Gastrocnemius medialis (tissue), 4 donors: ENCODE measurements at regions not wholly inside any gene's neighbourhood (a gene's known extent, or its start where the extent isn't known, plus 50 kb on each side); places are given as distances from the start of the nearest gene placed in this dataset.

Experiments
- ATAC-seq, 2 donors: fragments of 150-250 bp; one replicate each; pipeline ENCODE4 v1.9.1; 2016
- DNase-seq, 2 donors: peaks; one replicate each; pipeline ENCODE4 v3.0.0-alpha.2; 2019
- H3K27ac ChIP-seq, 4 donors: fragments of 200-600 bp; sonication (generic); 1 replicate in 1 of 4; 2 replicates in 3 of 4; pipeline ENCODE4 v1.5.1; 2016 to 2018; ENCODE audit warnings: mild to moderate bottlenecking in 2 of 4, moderate library complexity in 1 of 4
- H3K27me3 ChIP-seq, 3 donors: fragments of 200-600 bp; sonication (generic) in 2 of 3; 1 replicate in 1 of 3; 2 replicates in 2 of 3; pipeline versions ENCODE4 v1.5.1 to v1.6.0; 2016 to 2019; ENCODE audit warnings: mild to moderate bottlenecking in 1 of 3, moderate library complexity in 1 of 3
- H3K36me3 ChIP-seq, 2 donors: fragments of 200-600 bp; sonication (generic) in 1 of 2; one replicate each; pipeline ENCODE4 v1.5.1; 2017 to 2018
- H3K4me1 ChIP-seq, 2 donors: fragments of 200-600 bp; sonication (generic) in 1 of 2; one replicate each; pipeline ENCODE4 v1.5.1; 2016 to 2017; ENCODE audit warnings: mild to moderate bottlenecking in 2 of 2
- H3K4me3 ChIP-seq, 4 donors: fragments of 200-600 bp; sonication (generic) in 3 of 4; 1 replicate in 1 of 4; 2 replicates in 3 of 4; pipeline ENCODE4 v1.5.1; 2016 to 2019; ENCODE audit warnings: mild to moderate bottlenecking in 2 of 4
- H3K9me3 ChIP-seq, 3 donors: fragments of 200-600 bp; sonication (generic) in 2 of 3; 1 replicate in 1 of 3; 2 replicates in 2 of 3; pipeline ENCODE4 v1.5.1; 2016 to 2019
- POLR2A ChIP-seq, 2 donors: fragments of 450-650 bp; IDR thresholded peaks; one replicate each; pipeline ENCODE4 v1.6.1; 2017; ENCODE audit warnings: antibody characterized with exemption in 2 of 2, mild to moderate bottlenecking in 2 of 2, moderate library complexity in 2 of 2
- in situ Hi-C, 4 donors: fragments of 200-750 bp; cut with MboI; loops; one replicate each; pipeline versions ENCODE4 v1.15.0 to v1.8.0; 2017; ENCODE audit warnings: low sequenced_read_pairs in 4 of 4
- intact Hi-C: fragments of 100-400 bp; cut with DNase I; formaldehyde crosslinking; loops from one replicate; pipeline ENCODE4 v1.15.1; 2023; ENCODE audit warnings: low total_unique reads
- TF ChIP-seq, protein P1 (sequence below), 5 experiments: fragments of 450-650 bp in 3 of 5; fragments of 200-600 bp in 2 of 5; sonication (generic) in 2 of 5; IDR thresholded peaks in 4 of 5; conservative IDR thresholded peaks in 1 of 5; 1 replicate in 4 of 5; 2 replicates in 1 of 5; pipeline ENCODE4 v1.5.1; 2016 to 2019; ENCODE audit warnings: antibody characterized with exemption in 5 of 5, mild to moderate bottlenecking in 3 of 5, moderate library complexity in 3 of 5

- in situ Hi-C loops = no loop called here
- TF ChIP-seq, protein P1, sequence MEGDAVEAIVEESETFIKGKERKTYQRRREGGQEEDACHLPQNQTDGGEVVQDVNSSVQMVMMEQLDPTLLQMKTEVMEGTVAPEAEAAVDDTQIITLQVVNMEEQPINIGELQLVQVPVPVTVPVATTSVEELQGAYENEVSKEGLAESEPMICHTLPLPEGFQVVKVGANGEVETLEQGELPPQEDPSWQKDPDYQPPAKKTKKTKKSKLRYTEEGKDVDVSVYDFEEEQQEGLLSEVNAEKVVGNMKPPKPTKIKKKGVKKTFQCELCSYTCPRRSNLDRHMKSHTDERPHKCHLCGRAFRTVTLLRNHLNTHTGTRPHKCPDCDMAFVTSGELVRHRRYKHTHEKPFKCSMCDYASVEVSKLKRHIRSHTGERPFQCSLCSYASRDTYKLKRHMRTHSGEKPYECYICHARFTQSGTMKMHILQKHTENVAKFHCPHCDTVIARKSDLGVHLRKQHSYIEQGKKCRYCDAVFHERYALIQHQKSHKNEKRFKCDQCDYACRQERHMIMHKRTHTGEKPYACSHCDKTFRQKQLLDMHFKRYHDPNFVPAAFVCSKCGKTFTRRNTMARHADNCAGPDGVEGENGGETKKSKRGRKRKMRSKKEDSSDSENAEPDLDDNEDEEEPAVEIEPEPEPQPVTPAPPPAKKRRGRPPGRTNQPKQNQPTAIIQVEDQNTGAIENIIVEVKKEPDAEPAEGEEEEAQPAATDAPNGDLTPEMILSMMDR (IDR thresholded peaks at IDR 0.05 in 4 of 5, conservative IDR thresholded peaks at IDR 0.05 in 1 of 5) = no peak
- no peak for TF ChIP-seq POLR2A (IDR thresholded peaks at IDR 0.05)
- intact Hi-C loops = no loop called here
- Histone ChIP-seq H3K9me3 (no peaks in the 10 kb centered on the region), H3K27ac (no peak overlapping the region), H3K4me1 (no peaks in the 10 kb centered on the region), H3K36me3 (no peaks in the 10 kb centered on the region), H3K4me3 (no peak overlapping the region), H3K27me3 (no peaks in the 10 kb centered on the region)
- DNase-seq = no peak
- ATAC-seq = no peak
Measured at GRCh38 chr3:89845053-89845452, 737.6 kb downstream of the EPHA3 start.

GRCh38 chr3:89847955-89848354, 740.5 kb downstream of the EPHA3 start:
- Histone ChIP-seq H3K9me3 (no peaks in the 10 kb centered on the region), H3K36me3 (no peaks in the 10 kb centered on the region), H3K27me3 (no peaks in the 10 kb centered on the region), H3K4me3 (no peak overlapping the region), H3K27ac (no peak overlapping the region), H3K4me1 (no peaks in the 10 kb centered on the region)
- ATAC-seq (no peak), DNase-seq (no peak)
- intact Hi-C loops (no loop called here), in situ Hi-C loops (no loop called here)
- no peak for TF ChIP-seq POLR2A (IDR thresholded peaks at IDR 0.05)
- TF ChIP-seq, protein P1 (IDR thresholded peaks at IDR 0.05 in 4 of 5, conservative IDR thresholded peaks at IDR 0.05 in 1 of 5) = no peak

DNA sequence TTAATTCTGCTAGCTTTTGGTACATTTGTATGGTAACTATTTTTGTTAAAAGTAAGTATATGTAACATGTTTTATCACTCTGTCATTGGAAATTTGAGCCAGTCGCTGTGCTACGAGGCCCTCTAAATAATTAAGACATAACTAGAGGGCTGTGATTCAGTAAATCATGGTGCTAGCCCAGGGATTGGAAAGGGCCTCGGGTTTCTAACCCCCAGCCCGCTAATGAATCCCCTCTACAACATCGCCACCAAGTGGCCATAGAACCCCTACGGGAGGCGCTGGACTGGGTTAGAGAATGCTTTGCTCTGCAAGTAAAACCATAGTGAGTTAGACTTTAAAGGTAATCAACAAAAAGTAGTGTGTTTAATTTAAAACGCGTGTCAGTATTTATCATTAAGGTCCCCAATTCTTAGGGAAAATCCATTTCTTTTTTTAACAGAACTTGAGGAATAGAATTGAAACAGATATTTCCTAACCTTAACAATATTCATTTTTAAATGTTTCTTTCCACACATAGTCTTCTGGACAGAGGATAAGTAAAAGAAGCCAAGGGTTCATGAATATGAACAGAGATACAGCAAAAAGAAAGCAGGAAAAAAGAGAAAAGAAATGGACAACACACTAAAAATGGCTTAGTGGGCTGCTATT, 744.7 kb downstream of the EPHA3 start:
- intact Hi-C loops = no loop called here
- in situ Hi-C loops = loop anchor here in 1 of 4 donors (25.0 kb wide), 1 partner anchor 90 kb away; no protein-coding TSS in a partner anchor
- Histone ChIP-seq H3K36me3 (no peaks in the 10 kb centered on the region), H3K9me3 (no peaks in the 10 kb centered on the region), H3K27me3 (no peaks in the 10 kb centered on the region), H3K27ac (no peak overlapping the region), H3K4me1 (no peaks in the 10 kb centered on the region), H3K4me3 (no peak overlapping the region)
- no peak for DNase-seq
- ATAC-seq = no peak
- TF ChIP-seq POLR2A (IDR thresholded peaks at IDR 0.05) = no peak
- TF ChIP-seq, protein P1 (IDR thresholded peaks at IDR 0.05 in 4 of 5, conservative IDR thresholded peaks at IDR 0.05 in 1 of 5) = peak in 2 of 5 experiments; percentile 21 to 31

DNA sequence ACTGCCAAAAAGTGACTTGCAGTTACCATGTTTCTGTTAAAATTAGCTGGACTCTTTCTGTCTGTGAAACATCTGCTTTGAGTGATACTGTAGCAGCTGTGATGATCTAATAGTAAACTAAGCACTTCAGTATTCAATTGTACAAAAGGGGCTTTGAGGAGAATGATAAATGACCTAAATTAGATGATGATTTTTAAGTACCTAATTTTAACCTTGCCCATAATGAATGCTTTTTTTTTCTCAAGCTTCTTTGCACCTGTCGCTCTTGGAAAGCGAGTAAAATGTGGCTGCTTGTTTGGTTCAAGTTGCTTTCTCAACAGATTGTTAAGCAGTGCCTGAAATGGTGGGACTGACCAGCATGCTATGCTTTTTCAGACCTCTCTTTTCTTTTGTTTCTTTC, 752.3 kb downstream of the EPHA3 start:
- Histone ChIP-seq H3K27ac (no peak overlapping the region), H3K4me3 (no peak overlapping the region), H3K9me3 (no peaks in the 10 kb centered on the region), H3K4me1 (no peaks in the 10 kb centered on the region), H3K27me3 (no peaks in the 10 kb centered on the region), H3K36me3 (no peaks in the 10 kb centered on the region)
- DNase-seq (no peak), ATAC-seq (no peak)
- intact Hi-C loops = no loop called here
- in situ Hi-C loops = loop anchor here in 1 of 4 donors (25.0 kb wide), 1 partner anchor 97 kb away; no protein-coding TSS in a partner anchor
- TF ChIP-seq POLR2A (IDR thresholded peaks at IDR 0.05) = no peak
- TF ChIP-seq, protein P1 (IDR thresholded peaks at IDR 0.05 in 4 of 5, conservative IDR thresholded peaks at IDR 0.05 in 1 of 5) = no peak

DNA sequence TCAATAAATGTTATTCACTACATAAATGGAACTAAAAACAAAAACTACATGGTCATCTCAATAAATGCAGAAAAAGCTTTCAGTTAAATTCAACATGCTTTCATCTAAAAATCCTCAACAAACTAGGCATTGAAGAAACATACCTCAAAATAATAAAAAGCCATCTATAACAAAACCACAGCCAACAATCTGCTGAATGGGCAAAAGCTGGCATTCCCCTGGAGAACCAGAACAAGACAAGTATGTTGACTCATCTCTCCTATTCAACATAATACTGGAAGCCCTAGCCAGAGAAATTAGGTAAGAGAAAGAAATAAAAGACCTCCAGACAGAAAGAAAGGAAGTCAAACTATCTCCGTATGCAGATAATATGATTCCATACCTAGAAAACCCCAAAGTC, 759.9 kb downstream of the EPHA3 start:
- TF ChIP-seq, protein P1 (IDR thresholded peaks at IDR 0.05 in 4 of 5, conservative IDR thresholded peaks at IDR 0.05 in 1 of 5) = no peak
- no peak for TF ChIP-seq POLR2A (IDR thresholded peaks at IDR 0.05)
- Histone ChIP-seq H3K4me1 (no peaks in the 10 kb centered on the region), H3K4me3 (no peak overlapping the region), H3K36me3 (no peaks in the 10 kb centered on the region), H3K27me3 (no peaks in the 10 kb centered on the region), H3K27ac (no peak overlapping the region), H3K9me3 (no peaks in the 10 kb centered on the region)
- DNase-seq = no peak
- in situ Hi-C loops = loop anchor here in 1 of 4 donors (25.0 kb wide), 1 partner anchor 105 kb away; no protein-coding TSS in a partner anchor
- intact Hi-C loops = no loop called here
- no peak for ATAC-seq
